Endodermal cell (in vitro differentiated cells): ENCODE measurements at regions not wholly inside any gene's neighbourhood (a gene's known extent, or its start where the extent isn't known, plus 50 kb on each side); places are given as distances from the start of the nearest gene placed in this dataset.

Experiments used
- DNase-seq: peaks from one replicate; pipeline ENCODE4 v3.0.0-alpha.2; 2017
- H3K27ac ChIP-seq: 2 replicates; pipeline ENCODE4 v1.5.1; 2013; ENCODE audit warnings: mild to moderate bottlenecking, low read depth, low read length, moderate library complexity
- H3K27me3 ChIP-seq: 2 replicates; pipeline ENCODE4 v1.6.1; 2013; ENCODE audit warnings: mild to moderate bottlenecking, low read length, moderate library complexity; ENCODE audit not compliant: insufficient read depth, control insufficient read depth, poor library complexity, severe bottlenecking
- H3K36me3 ChIP-seq: 2 replicates; pipeline ENCODE4 v1.7.0; 2013; ENCODE audit warnings: mild to moderate bottlenecking, low read length, moderate library complexity; ENCODE audit not compliant: control insufficient read depth, insufficient read depth
- H3K4me1 ChIP-seq: one replicate; pipeline ENCODE4 v1.7.0; 2013; ENCODE audit warnings: low read length; ENCODE audit not compliant: control insufficient read depth, insufficient read depth
- H3K4me3 ChIP-seq: 2 replicates; pipeline ENCODE4 v1.5.1; 2013; ENCODE audit warnings: mild to moderate bottlenecking, low read length, moderate library complexity
- H3K9ac ChIP-seq: 2 replicates; pipeline ENCODE4 v1.6.1; 2013; ENCODE audit warnings: mild to moderate bottlenecking, low read length, moderate library complexity; ENCODE audit not compliant: poor library complexity, severe bottlenecking; ENCODE audit errors: extremely low read depth
- H3K9me3 ChIP-seq: 2 replicates; pipeline ENCODE4 v1.6.1; 2013; ENCODE audit warnings: mild to moderate bottlenecking, low read length, moderate library complexity; ENCODE audit not compliant: control insufficient read depth
- H3K27ac Mint-ChIP-seq: 2 replicates; pipeline ENCODE4 v1.8.0; 2020; ENCODE audit warnings: mixed read lengths
- H3K27me3 Mint-ChIP-seq: 2 replicates; pipeline ENCODE4 v1.8.0; 2021; ENCODE audit warnings: mild to moderate bottlenecking, mixed read lengths; ENCODE audit not compliant: insufficient read depth
- H3K36me3 Mint-ChIP-seq: 2 replicates; pipeline ENCODE4 v1.8.0; 2020; ENCODE audit warnings: low read depth, mixed read lengths
- H3K4me1 Mint-ChIP-seq: 2 replicates; pipeline ENCODE4 v1.8.0; 2020; ENCODE audit warnings: mixed read lengths
- H3K4me3 Mint-ChIP-seq: 2 replicates; pipeline ENCODE4 v1.8.0; 2020; ENCODE audit warnings: mild to moderate bottlenecking, moderate library complexity, mixed read lengths
- H3K9me3 Mint-ChIP-seq: 2 replicates; pipeline ENCODE4 v1.8.0; 2020; ENCODE audit warnings: mild to moderate bottlenecking, mixed read lengths
- WGBS, 2 experiments: methylation state at CpG; one replicate each; pipeline versions ENCODE4 v1.1.5 to v1.1.7; 2013; ENCODE audit warnings: missing lambda C conversion rate in 2 of 2, mixed read lengths in 1 of 2; ENCODE audit not compliant: insufficient coverage in 1 of 2, insufficient read length in 1 of 2; 5-methylcytosine and 5-hydroxymethylcytosine counted together
- TF ChIP-seq, protein P1 (sequence below): fragments of 200-600 bp; sonication (generic); conservative IDR thresholded peaks from 2 replicates; pipeline ENCODE4 v1.5.0; 2021; ENCODE audit warnings: antibody characterized with exemption, mild to moderate bottlenecking

DNA sequence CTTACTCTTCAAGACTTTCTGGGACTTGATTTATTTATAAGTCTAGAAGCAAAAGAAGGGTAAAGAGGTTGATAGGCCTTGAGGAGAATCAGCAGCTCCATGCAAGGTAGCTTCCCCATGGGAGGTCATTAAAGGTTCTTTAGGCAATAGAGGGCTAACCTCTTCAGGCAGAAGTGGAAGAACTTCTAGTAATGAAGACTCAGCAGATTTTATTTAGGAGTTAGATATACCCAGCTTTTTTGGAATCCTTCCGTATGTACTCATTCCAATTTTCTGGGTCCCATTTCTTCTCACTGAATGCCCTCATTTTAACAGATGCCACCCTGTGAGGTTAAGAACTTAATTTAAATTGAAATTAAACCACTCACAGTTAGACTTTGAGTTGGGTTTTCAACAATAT lies 565.6 kb downstream of the LRFN5 start:
- TF ChIP-seq, protein P1, sequence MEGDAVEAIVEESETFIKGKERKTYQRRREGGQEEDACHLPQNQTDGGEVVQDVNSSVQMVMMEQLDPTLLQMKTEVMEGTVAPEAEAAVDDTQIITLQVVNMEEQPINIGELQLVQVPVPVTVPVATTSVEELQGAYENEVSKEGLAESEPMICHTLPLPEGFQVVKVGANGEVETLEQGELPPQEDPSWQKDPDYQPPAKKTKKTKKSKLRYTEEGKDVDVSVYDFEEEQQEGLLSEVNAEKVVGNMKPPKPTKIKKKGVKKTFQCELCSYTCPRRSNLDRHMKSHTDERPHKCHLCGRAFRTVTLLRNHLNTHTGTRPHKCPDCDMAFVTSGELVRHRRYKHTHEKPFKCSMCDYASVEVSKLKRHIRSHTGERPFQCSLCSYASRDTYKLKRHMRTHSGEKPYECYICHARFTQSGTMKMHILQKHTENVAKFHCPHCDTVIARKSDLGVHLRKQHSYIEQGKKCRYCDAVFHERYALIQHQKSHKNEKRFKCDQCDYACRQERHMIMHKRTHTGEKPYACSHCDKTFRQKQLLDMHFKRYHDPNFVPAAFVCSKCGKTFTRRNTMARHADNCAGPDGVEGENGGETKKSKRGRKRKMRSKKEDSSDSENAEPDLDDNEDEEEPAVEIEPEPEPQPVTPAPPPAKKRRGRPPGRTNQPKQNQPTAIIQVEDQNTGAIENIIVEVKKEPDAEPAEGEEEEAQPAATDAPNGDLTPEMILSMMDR: no peak
- DNase-seq: no peak
- Histone ChIP-seq H3K27me3 (no peaks in the 10 kb centered on the region), H3K9ac (no peak overlapping the region), H3K4me3 (no peak overlapping the region), H3K9me3 (no peaks in the 10 kb centered on the region), H3K4me1 (no peaks in the 10 kb centered on the region), H3K36me3 (no peaks in the 10 kb centered on the region), H3K27ac (no peak overlapping the region)
- Mint-ChIP-seq H3K9me3 (peaks cover 3% of the 10 kb centered on the region), H3K36me3 (no peaks in the 10 kb centered on the region), H3K27ac (no peak overlapping the region), H3K4me1 (no peaks in the 10 kb centered on the region), H3K4me3 (no peak overlapping the region), H3K27me3 (no peaks in the 10 kb centered on the region)
- 93 to 100% methylated on average over 1 of the region's 1 CpG for WGBS, 2 experiments

DNA sequence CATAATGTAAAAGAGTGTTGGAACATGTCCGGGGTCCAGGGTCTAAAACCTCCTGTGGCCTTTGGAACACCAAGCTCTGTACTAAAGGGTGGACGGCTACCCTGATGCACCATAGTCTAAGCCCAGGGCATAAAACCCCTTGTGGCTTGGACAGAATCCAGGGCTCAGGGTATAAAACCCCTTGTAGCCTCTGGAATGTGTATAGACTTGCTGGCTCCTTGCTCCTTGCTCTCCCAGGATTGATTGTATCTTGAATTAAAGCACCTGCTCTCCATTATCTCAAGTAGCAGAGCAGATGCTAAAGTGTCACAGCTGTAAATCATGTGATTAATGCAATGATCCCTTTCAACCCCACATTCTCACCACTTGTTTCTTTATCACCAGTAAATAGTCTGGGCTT lies 556.5 kb downstream of the LRFN5 start:
- no peaks in the 10 kb centered on the region for H3K36me3 ChIP-seq
- no peaks in the 10 kb centered on the region for H3K27me3 Mint-ChIP-seq
- H3K36me3 Mint-ChIP-seq: no peaks in the 10 kb centered on the region
- H3K9me3 ChIP-seq: no peaks in the 10 kb centered on the region
- 88 to 92% methylated on average over 2 of the region's 2 CpGs for WGBS, 2 experiments
- no peak overlapping the region for H3K9ac ChIP-seq
- no peak overlapping the region for H3K4me3 Mint-ChIP-seq
- H3K4me3 ChIP-seq: no peak overlapping the region
- no peaks in the 10 kb centered on the region for H3K27me3 ChIP-seq
- no peaks in the 10 kb centered on the region for H3K4me1 ChIP-seq
- no peak for DNase-seq
- H3K27ac Mint-ChIP-seq: no peak overlapping the region
- TF ChIP-seq, protein P1: no peak
- peaks cover 6% of the 10 kb centered on the region for H3K9me3 Mint-ChIP-seq
- H3K4me1 Mint-ChIP-seq: no peaks in the 10 kb centered on the region
- no peak overlapping the region for H3K27ac ChIP-seq

DNA sequence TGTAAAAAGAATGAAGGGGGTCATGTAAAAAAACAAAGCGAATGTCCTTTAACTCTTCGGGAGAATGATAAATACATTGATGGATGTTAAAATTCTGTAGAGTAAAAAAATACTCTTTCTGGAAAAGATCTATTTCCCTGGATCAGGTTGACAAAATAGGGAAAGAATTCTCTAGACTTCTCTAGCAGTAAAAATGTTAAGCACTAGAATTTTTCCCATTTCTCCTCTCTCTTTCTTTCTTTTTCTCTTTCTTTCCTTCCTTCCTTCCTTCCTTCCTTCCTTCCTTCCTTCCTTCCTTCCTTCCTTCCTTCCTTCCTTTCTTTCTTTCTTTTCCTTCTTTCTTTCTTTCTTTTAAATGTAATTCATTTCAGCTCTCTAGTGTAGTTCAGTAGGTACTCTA lies 552.5 kb downstream of the LRFN5 start:
- no peaks in the 10 kb centered on the region for H3K9me3 ChIP-seq
- Mint-ChIP-seq H3K4me1 (no peaks in the 10 kb centered on the region), H3K9me3 (no peaks in the 10 kb centered on the region), H3K27me3 (no peaks in the 10 kb centered on the region), H3K36me3 (no peaks in the 10 kb centered on the region), H3K27ac (no peak overlapping the region), H3K4me3 (no peak overlapping the region)
- no peak overlapping the region for H3K4me3 ChIP-seq
- 95% methylated on average over 2 of the region's 2 CpGs; no CpG with 5 or more reads in 1 of the 2 experiments for WGBS, 2 experiments
- no peak overlapping the region for H3K9ac ChIP-seq
- H3K27me3 ChIP-seq: no peaks in the 10 kb centered on the region
- DNase-seq: no peak
- H3K36me3 ChIP-seq: no peaks in the 10 kb centered on the region
- TF ChIP-seq, protein P1: no peak
- H3K27ac ChIP-seq: no peak overlapping the region
- H3K4me1 ChIP-seq: no peaks in the 10 kb centered on the region
